Stomach (tissue), 8 donors: ENCODE measurements at regions not wholly inside any gene's neighbourhood (a gene's known extent, or its start where the extent isn't known, plus 50 kb on each side); places are given as distances from the start of the nearest gene placed in this dataset.

Experiments used
- DNase-seq, 2 donors: peaks; one replicate each; pipeline versions ENCODE4 v3.0.0 to v3.0.0-alpha.2; 2013 to 2019
- H3K27ac ChIP-seq, 5 donors: fragments of 200-600 bp in 4 of 5; sonication (generic) in 4 of 5; one replicate each; pipeline ENCODE4 v1.5.1; 2013 to 2019; ENCODE audit warnings: mild to moderate bottlenecking in 1 of 5, moderate library complexity in 1 of 5
- H3K27me3 ChIP-seq, 3 donors: fragments of 200-600 bp; sonication (generic); one replicate each; pipeline ENCODE4 v1.5.1; 2017 to 2019; ENCODE audit warnings: mixed run types in 1 of 3
- H3K36me3 ChIP-seq, 4 donors: fragments of 200-600 bp; sonication (generic); 1 replicate in 3 of 4; 2 replicates in 1 of 4; pipeline ENCODE4 v1.5.1; 2016 to 2019
- H3K4me1 ChIP-seq, 4 donors: fragments of 200-600 bp; sonication (generic); one replicate each; pipeline ENCODE4 v1.5.1; 2016 to 2019
- H3K4me3 ChIP-seq, 4 donors: fragments of 200-600 bp; sonication (generic) in 3 of 4; one replicate each; pipeline ENCODE4 v1.5.1; 2016 to 2019; ENCODE audit warnings: mild to moderate bottlenecking in 1 of 4
- H3K9me3 ChIP-seq, 4 donors: fragments of 200-600 bp; sonication (generic); one replicate each; pipeline ENCODE4 v1.5.1; 2016 to 2019
- CTCF ChIP-seq, 7 experiments: fragments of 450-650 bp in 4 of 7; fragments of 200-600 bp in 3 of 7; sonication (generic) in 3 of 7; IDR thresholded peaks; one replicate each; pipeline ENCODE4 v1.5.1; 2016 to 2019; ENCODE audit warnings: antibody characterized with exemption in 7 of 7, control low read depth in 2 of 7, mild to moderate bottlenecking in 1 of 7
- EP300 ChIP-seq: sonication (generic); formaldehyde crosslinking; IDR thresholded peaks from one replicate; pipeline ENCODE4 v1.6.1; 2017; ENCODE audit warnings: antibody characterized with exemption
- POLR2A ChIP-seq, 4 donors: fragments of 450-650 bp; IDR thresholded peaks; one replicate each; pipeline ENCODE4 v1.6.1; 2016; ENCODE audit warnings: antibody characterized with exemption in 4 of 4, control low read depth in 2 of 4, mild to moderate bottlenecking in 1 of 4, moderate library complexity in 1 of 4
- POLR2AphosphoS5 ChIP-seq, 3 donors: sonication (generic); formaldehyde crosslinking; IDR thresholded peaks; one replicate each; pipeline ENCODE4 v1.6.1; 2016; ENCODE audit warnings: antibody characterized with exemption in 3 of 3
- WGBS, 5 donors: extraction: QIAGEN DNeasy Blood & Tissue Kit in 3 of 5; methylation state at CpG; one replicate each; pipeline versions ENCODE4 v1.1.5 to v1.1.7; 2013 to 2018; 5-methylcytosine and 5-hydroxymethylcytosine counted together
- intact Hi-C: fragments of 100-400 bp; cut with DNase I; formaldehyde crosslinking; loops from one replicate; pipeline ENCODE4 v1.15.1; 2023; ENCODE audit warnings: low total_unique reads
- donor health status: healthy with polysubstance abuse.
- donor health status: Bipolar disorder and iron deficiency.
- donor health status: healthy.

DNA sequence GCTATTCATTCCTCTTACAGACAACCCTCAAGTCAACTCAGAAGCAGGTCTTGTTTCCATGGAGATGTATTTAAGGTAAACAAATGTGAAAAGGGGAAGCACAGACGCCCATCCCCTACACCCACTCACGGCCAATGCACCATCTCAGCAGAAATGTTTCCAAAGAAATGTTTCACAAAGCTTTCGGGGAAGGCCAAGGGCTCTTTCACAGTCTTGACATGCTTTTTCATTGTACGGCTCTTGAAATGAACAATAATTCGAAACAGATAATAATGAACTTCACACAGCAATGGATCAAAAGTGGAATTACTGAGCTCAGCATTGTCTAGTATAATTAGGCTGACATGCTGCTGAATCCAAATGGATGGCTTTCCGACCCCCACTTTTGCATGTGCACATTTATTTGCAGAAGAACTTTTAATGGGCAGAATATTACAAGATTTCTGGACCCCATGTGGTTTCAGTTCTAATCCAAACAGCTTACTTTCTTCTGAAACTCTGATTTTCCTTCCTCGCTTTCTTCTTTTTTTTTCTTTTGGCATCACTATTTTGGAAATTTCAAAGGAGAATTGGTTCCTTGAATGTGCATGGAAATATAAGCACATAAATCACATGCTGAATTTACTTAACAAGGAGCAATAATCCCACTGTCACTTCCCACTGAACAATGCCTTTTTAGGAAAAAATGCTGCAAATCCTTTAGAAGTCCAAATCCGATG is 160.9 kb downstream of the SMIM20 start:
- Histone ChIP-seq H3K9me3 (peaks cover 0 to 10% (median 0%) of the 10 kb centered on the region in 4 donors), H3K27me3 (no peaks in the 10 kb centered on the region), H3K36me3 (no peaks in the 10 kb centered on the region), H3K4me1 (peaks cover 0 to 14% (median 0%) of the 10 kb centered on the region in 4 donors), H3K4me3 (no peak overlapping the region), H3K27ac (peak overlapping the region in 3 of 5 donors; percentile 12 to 80 (median 79))
- WGBS, 5 donors = 59 to 76% (median 63%) methylated on average over 8 of the region's 8 CpGs
- DNase-seq = peak in 1 of 2 donors; percentile 75
- no peak for TF ChIP-seq POLR2AphosphoS5 (IDR thresholded peaks at IDR 0.05)
- no peak for TF ChIP-seq POLR2A (IDR thresholded peaks at IDR 0.05)
- TF ChIP-seq EP300 = no peak
- no peak for TF ChIP-seq CTCF (IDR thresholded peaks at IDR 0.05)
- intact Hi-C loops = no loop called here

- TF ChIP-seq POLR2AphosphoS5 (IDR thresholded peaks at IDR 0.05) = no peak
- TF ChIP-seq CTCF (IDR thresholded peaks at IDR 0.05) = no peak
- no peak for TF ChIP-seq EP300
- no peak for TF ChIP-seq POLR2A (IDR thresholded peaks at IDR 0.05)
- 29 to 72% (median 59%) methylated on average over 1 of the region's 1 CpG for WGBS, 5 donors
- intact Hi-C loops = no loop called here
- no peaks in the 10 kb centered on the region for H3K27me3 ChIP-seq
- peak overlapping the region in 4 of 5 donors; percentile 12 to 80 (median 57) for H3K27ac ChIP-seq
- H3K9me3 ChIP-seq = peaks cover 0 to 10% (median 0%) of the 10 kb centered on the region in 4 donors
- peaks cover 0 to 14% (median 0%) of the 10 kb centered on the region in 4 donors for H3K4me1 ChIP-seq
- no peak for DNase-seq
- no peak overlapping the region for H3K4me3 ChIP-seq
- H3K36me3 ChIP-seq = no peaks in the 10 kb centered on the region
These were observed 161.6 kb downstream of the SMIM20 start for GRCh38 chr4:26075583-26075982.

DNA sequence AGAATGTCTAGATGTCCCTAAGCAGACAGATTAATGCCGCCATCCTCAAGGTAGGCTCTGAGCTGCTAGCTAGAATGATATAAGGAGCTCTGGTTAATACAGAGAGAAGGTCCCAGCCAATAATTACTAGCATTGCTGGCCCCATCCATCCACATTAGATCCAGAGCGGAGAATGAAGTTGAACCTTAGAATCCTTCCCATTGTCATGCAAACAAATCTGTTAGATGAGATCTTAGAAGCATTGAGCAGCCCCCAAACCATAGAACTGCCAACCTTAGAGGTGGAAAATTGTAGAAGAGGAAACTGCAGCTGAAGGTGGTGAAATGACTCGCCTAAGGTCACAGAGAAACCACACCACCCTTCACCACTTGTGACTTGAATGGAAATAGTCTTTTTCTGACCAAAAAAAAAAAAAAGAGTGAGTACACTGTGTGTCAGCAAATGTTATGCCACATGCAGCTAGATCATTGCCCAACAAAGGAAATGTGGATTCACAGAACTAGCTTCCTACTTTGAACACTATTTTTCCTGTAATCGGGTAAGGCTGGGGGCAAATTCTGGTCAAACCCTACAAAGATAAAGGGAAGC is 162.1 kb downstream of the SMIM20 start:
- Histone ChIP-seq H3K27ac (peak overlapping the region in 4 of 5 donors; percentile 12 to 80 (median 57)), H3K9me3 (peaks cover 0 to 10% (median 0%) of the 10 kb centered on the region in 4 donors), H3K36me3 (no peaks in the 10 kb centered on the region), H3K27me3 (no peaks in the 10 kb centered on the region), H3K4me3 (no peak overlapping the region), H3K4me1 (peaks cover 0 to 14% (median 0%) of the 10 kb centered on the region in 4 donors)
- DNase-seq = no peak
- WGBS, 5 donors = 71 to 86% (median 81%) methylated on average over 4 of the region's 4 CpGs
- TF ChIP-seq POLR2AphosphoS5 (IDR thresholded peaks at IDR 0.05) = peak in 1 of 3 donors; percentile 17
- no peak for TF ChIP-seq EP300
- intact Hi-C loops = no loop called here

GRCh38 chr4:26076896-26077295 is 162.9 kb downstream of the SMIM20 start:
- WGBS, 5 donors = 67 to 83% (median 80%) methylated on average over 4 of the region's 4 CpGs
- Histone ChIP-seq H3K27ac (peak overlapping the region in 2 of 5 donors; percentile 43 to 51), H3K36me3 (no peaks in the 10 kb centered on the region), H3K9me3 (peaks cover 0 to 10% (median 0%) of the 10 kb centered on the region in 4 donors), H3K27me3 (no peaks in the 10 kb centered on the region), H3K4me3 (no peak overlapping the region), H3K4me1 (peaks cover 0 to 18% (median 2%) of the 10 kb centered on the region in 4 donors)
- TF ChIP-seq CTCF (IDR thresholded peaks at IDR 0.05) = no peak
- no peak for TF ChIP-seq EP300
- TF ChIP-seq POLR2A (IDR thresholded peaks at IDR 0.05) = no peak
- TF ChIP-seq POLR2AphosphoS5 (IDR thresholded peaks at IDR 0.05) = no peak
- intact Hi-C loops = no loop called here
- no peak for DNase-seq
